ENCODE measurements at regions not wholly inside any gene's neighbourhood (a gene's known extent, or its start where the extent isn't known, plus 50 kb on each side); places are given as distances from the start of the nearest gene placed in this dataset.

DNA sequence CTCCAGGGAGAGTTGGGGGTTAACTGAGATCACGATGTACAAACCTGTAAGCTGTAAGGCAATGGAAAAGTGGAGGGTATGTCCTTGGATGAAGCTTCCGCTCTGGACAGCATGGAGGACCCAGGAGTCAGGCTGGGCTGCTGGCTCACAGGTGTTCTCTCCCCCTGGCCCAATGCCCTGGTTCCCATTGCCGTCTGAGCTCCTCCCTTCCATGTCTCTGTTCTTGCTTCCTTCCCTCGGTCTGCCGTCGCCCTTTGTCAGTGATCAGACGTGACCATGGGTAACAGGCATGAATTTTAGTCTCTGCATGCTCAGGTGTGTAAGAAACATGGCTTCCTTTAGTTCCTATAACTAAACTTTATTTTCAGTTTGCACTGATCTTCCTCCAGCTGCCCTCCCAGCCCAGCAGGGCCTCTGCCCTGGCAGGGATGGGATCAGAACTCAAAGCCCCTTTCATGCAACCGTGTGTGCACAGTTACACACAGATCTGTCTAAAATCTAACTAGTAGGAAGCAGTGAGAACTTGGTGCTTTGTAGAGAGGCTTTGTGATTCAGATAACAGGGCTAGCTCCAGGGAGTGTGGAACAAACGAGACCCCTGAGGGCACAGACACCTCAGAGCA lies 51.7 kb upstream of the KCNMB1 start:
- Histone ChIP-seq H3K79me2 (ENCODE audit: insufficient read depth) (no peaks in the 10 kb centered on the region), H3F3A (ENCODE audit: insufficient read depth) (no peaks in the 10 kb centered on the region), H3K9me2 (ENCODE audit: insufficient read depth) (no peaks in the 10 kb centered on the region), H3K36me3 (ENCODE audit: low read depth) (no peaks in the 10 kb centered on the region), H3K4me3 (no peak overlapping the region), H3K9me3 (ENCODE audit: low read depth) (no peaks in the 10 kb centered on the region), H3K27me3 (replicated peaks; ENCODE audit: insufficient read depth) (peaks cover 24% of the 10 kb centered on the region; the same call in 1 of the 2 replicates), H4K20me1 (ENCODE audit: insufficient read depth) (no peaks in the 10 kb centered on the region), H3K4me2 (ENCODE audit: unreplicated experiment) (no peak overlapping the region), H3K9ac (no peak overlapping the region), H3K4me1 (ENCODE audit: insufficient read depth) (no peaks in the 10 kb centered on the region), H2AFZ (no peak overlapping the region), H3K27ac (no peak overlapping the region)
- in situ Hi-C loops (cut with MboI) = loop anchor here (5.0 kb wide), 1 partner anchor 181 kb away; no protein-coding TSS in a partner anchor
- TF ChIP-seq EZH2phosphoT487 (IDR thresholded peaks at IDR 0.05; ENCODE audit: insufficient read depth, low read depth) (no peak), EZH2 (IDR thresholded peaks at IDR 0.05; ENCODE audit: insufficient read depth, poor library complexity, severe bottlenecking) (no peak)
- WGBS, 2 experiments (ENCODE audit: low coverage in 1 of 2, low lambda C conversion rate in 2 of 2, missing lambda C conversion rate in 2 of 2) = 70 to 76% methylated on average over 9 of the region's 9 CpGs
- DNase-seq = no peak

DNA sequence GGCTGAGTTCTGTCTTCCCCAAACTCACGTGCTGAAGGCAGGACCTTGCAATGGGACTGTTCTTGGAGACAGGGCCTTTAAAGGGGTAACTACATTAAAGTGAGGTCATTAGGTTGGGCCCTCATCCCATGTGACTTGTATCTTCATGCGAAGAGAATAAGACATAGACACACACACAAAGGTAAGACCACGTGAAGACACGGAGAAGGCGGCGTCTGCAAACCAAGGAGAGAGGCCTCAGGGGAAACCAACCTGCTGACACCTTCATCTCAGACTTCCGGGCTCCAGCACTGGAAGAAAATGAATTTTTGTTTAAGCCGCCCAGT lies 50.7 kb upstream of the KCNMB1 start:
- no peaks in the 10 kb centered on the region for H3K4me1 ChIP-seq (ENCODE audit: insufficient read depth)
- no peak overlapping the region for H3K4me3 ChIP-seq
- in situ Hi-C loops (cut with MboI) = loop anchor here (5.0 kb wide), 1 partner anchor 182 kb away; no protein-coding TSS in a partner anchor
- peaks cover 29% of the 10 kb centered on the region; the same call in 1 of the 2 replicates for H3K27me3 ChIP-seq (replicated peaks; ENCODE audit: insufficient read depth)
- H3K9me2 ChIP-seq (ENCODE audit: insufficient read depth) = no peaks in the 10 kb centered on the region
- no peak overlapping the region for H3K9ac ChIP-seq
- no peak overlapping the region for H3K4me2 ChIP-seq (ENCODE audit: unreplicated experiment)
- no peaks in the 10 kb centered on the region for H4K20me1 ChIP-seq (ENCODE audit: insufficient read depth)
- no peak for DNase-seq
- WGBS, 2 experiments (ENCODE audit: low coverage in 1 of 2, low lambda C conversion rate in 2 of 2, missing lambda C conversion rate in 2 of 2) = 80 to 85% methylated on average over 8 of the region's 8 CpGs
- no peak overlapping the region for H3K27ac ChIP-seq
- TF ChIP-seq EZH2phosphoT487 (IDR thresholded peaks at IDR 0.05; ENCODE audit: insufficient read depth, low read depth) = no peak
- no peak for TF ChIP-seq EZH2 (IDR thresholded peaks at IDR 0.05; ENCODE audit: insufficient read depth, poor library complexity, severe bottlenecking)
- H3F3A ChIP-seq (ENCODE audit: insufficient read depth) = no peaks in the 10 kb centered on the region
- H3K9me3 ChIP-seq (ENCODE audit: low read depth) = no peaks in the 10 kb centered on the region
- no peak overlapping the region for H2AFZ ChIP-seq
- no peaks in the 10 kb centered on the region for H3K79me2 ChIP-seq (ENCODE audit: insufficient read depth)
- H3K36me3 ChIP-seq (ENCODE audit: low read depth) = no peaks in the 10 kb centered on the region

DNA sequence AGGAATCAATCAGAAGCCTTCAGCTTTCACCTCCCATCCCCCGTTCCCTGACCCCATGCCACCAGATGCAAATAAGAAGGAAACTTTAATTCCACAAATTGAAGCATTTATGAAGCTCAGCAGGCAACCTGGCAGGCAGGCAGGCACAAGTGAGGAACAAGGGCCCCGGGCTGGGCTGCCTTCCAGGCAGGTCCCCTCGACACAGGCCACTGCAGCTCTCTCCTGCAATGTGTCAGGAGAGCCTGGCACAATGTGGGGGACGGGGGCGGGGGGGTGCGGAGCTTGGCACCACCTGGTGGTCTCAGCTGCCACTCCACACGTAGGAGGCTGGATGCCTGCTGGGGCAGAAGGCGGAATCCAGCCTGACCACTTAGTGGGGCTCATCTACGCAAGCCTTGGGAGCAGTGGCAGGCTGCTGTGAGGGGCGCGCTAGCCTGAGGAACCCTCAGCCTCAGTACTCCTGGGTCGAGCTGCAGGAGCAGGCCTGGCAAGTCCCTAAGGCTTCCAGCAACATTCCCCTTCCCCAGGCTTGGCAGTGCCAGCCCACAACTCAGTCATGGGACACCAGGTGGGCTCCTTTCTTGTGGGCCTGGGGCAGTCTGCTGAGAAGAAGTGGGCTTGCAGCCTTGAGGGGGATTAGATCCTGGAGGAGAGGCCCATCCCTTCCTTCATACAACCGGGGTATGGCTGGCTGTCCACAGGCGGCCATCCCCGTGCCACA lies 50.2 kb upstream of the KCNMB1 start:
- no peak overlapping the region for H3K27ac ChIP-seq
- H3K9me2 ChIP-seq (ENCODE audit: insufficient read depth) = no peaks in the 10 kb centered on the region
- no peaks in the 10 kb centered on the region for H4K20me1 ChIP-seq (ENCODE audit: insufficient read depth)
- H3K4me1 ChIP-seq (ENCODE audit: insufficient read depth) = no peaks in the 10 kb centered on the region
- 67 to 75% methylated on average over 11 to 15 of the region's 15 CpGs for WGBS, 2 experiments (ENCODE audit: low coverage in 1 of 2, low lambda C conversion rate in 2 of 2, missing lambda C conversion rate in 2 of 2)
- H3K79me2 ChIP-seq (ENCODE audit: insufficient read depth) = no peaks in the 10 kb centered on the region
- H3K36me3 ChIP-seq (ENCODE audit: low read depth) = no peaks in the 10 kb centered on the region
- no peak overlapping the region for H3K4me2 ChIP-seq (ENCODE audit: unreplicated experiment)
- in situ Hi-C loops (cut with MboI) = no loop called here
- TF ChIP-seq EZH2phosphoT487 (IDR thresholded peaks at IDR 0.05; ENCODE audit: insufficient read depth, low read depth) (no peak), EZH2 (IDR thresholded peaks at IDR 0.05; ENCODE audit: insufficient read depth, poor library complexity, severe bottlenecking) (no peak)
- no peak for DNase-seq
- H3K9me3 ChIP-seq (ENCODE audit: low read depth) = no peaks in the 10 kb centered on the region
- H2AFZ ChIP-seq = no peak overlapping the region
- peaks cover 26% of the 10 kb centered on the region; the same call in 1 of the 2 replicates for H3K27me3 ChIP-seq (replicated peaks; ENCODE audit: insufficient read depth)
- no peaks in the 10 kb centered on the region for H3F3A ChIP-seq (ENCODE audit: insufficient read depth)
- no peak overlapping the region for H3K4me3 ChIP-seq
- H3K9ac ChIP-seq = no peak overlapping the region

All from GM23248 (cell line).